ENCODE measurements at regions not wholly inside any gene's neighbourhood (a gene's known extent, or its start where the extent isn't known, plus 50 kb on each side); places are given as distances from the start of the nearest gene placed in this dataset.
"Not testable (repeated sequence)": the region's sequence is repeated elsewhere in the genome, so short reads cannot be mapped to it uniquely, and the experiment has no call there.

DNA sequence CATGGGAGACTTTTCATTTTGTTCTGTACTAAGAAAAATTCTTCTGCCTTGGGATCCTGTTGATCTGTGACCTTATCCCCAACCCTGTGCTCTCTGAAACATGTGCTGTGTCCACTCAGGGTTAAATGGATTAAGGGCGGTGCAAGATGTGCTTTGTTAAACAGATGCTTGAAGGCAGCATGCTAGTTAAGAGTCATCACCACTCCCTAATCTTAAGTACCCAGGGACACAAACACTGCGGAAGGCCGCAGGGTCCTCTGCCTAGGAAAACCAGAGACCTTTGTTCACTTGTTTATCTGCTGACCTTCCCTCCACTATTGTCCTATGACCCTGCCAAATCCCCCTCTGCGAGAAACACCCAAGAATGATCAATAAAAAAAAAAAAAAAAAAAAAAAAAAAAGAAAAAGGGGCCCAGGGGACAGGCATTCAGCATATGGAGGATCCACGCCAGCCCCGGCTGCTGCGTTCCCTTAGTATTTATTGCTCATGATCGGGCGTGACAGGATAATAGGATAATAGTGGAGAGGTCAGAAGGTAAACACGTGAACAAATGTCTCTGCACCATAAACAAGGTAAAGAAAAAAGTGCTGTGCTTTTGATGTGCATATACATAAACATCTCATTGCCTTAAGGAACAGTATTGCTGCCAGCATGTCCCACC, 113.7 kb upstream of the ZNF92 start:
- TF ChIP-seq, protein P1, sequence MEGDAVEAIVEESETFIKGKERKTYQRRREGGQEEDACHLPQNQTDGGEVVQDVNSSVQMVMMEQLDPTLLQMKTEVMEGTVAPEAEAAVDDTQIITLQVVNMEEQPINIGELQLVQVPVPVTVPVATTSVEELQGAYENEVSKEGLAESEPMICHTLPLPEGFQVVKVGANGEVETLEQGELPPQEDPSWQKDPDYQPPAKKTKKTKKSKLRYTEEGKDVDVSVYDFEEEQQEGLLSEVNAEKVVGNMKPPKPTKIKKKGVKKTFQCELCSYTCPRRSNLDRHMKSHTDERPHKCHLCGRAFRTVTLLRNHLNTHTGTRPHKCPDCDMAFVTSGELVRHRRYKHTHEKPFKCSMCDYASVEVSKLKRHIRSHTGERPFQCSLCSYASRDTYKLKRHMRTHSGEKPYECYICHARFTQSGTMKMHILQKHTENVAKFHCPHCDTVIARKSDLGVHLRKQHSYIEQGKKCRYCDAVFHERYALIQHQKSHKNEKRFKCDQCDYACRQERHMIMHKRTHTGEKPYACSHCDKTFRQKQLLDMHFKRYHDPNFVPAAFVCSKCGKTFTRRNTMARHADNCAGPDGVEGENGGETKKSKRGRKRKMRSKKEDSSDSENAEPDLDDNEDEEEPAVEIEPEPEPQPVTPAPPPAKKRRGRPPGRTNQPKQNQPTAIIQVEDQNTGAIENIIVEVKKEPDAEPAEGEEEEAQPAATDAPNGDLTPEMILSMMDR (conservative IDR thresholded peaks at IDR 0.05; ENCODE audit: low read depth, low read length) = not testable (repeated sequence)
- TF ChIP-seq EZH2 (IDR thresholded peaks at IDR 0.05; ENCODE audit: borderline replicate concordance, low read depth, low read length, poor library complexity, severe bottlenecking) = not testable (repeated sequence)

Data from A673 (cell line).